ENCODE measurements at regions not wholly inside any gene's neighbourhood (a gene's known extent, or its start where the extent isn't known, plus 50 kb on each side); places are given as distances from the start of the nearest gene placed in this dataset.

GRCh38 chr6:149267513-149268043 is 49.9 kb upstream of the TAB2 start:
- no peak for TF ChIP-seq CTCF (IDR thresholded peaks at IDR 0.05; ENCODE audit: control insufficient read depth, insufficient read depth, low read depth, low read length, missing control alignments)
- H3K4me3 ChIP-seq (ENCODE audit: control insufficient read depth, low read depth, low read length), result no peak overlapping the region
- no peak for DNase-seq (ENCODE audit: low read depth)
